GM12878 (cell line): ENCODE measurements at regions not wholly inside any gene's neighbourhood (a gene's known extent, or its start where the extent isn't known, plus 50 kb on each side); places are given as distances from the start of the nearest gene placed in this dataset.

ENCODE experiments used
- ATAC-seq: fragments of 200-7000 bp; cut with Tn5 transposase; 3 replicates; pipeline ENCODE4 v1.9.1; 2020; ENCODE audit warnings: mild to moderate bottlenecking, moderate library complexity
- BruUV-seq: library from RNA; stranded (reverse); fragments of 400-500 nt; replicated peaks from 2 replicates; lab custom pipeline; 2021; lab: Mats Ljungman, UMichigan
- CTCF ChIA-PET: fragments of 300-600 bp; sonication (Branson Sonifier 250); formaldehyde crosslinking; extraction: SDS; loops from one replicate; lab custom pipeline; 2021; ENCODE audit warnings: inconsistent platforms; lab: Yijun Ruan, JAX
- POLR2A ChIA-PET: fragments of 350-600 bp; formaldehyde crosslinking; extraction: SDS; loops from one replicate; lab custom pipeline; 2021; ENCODE audit warnings: inconsistent platforms; lab: Charles Lee
- RAD21 ChIA-PET: fragments of 300-600 bp; sonication (Branson Sonifier 250); formaldehyde crosslinking; loops from one replicate; lab custom pipeline; 2023; ENCODE audit warnings: antibody characterized with exemption; ENCODE audit not compliant: unreplicated experiment; lab: Charles Lee
- SMC1A ChIA-PET: fragments of 300-600 bp; sonication (Branson Sonifier 250); formaldehyde crosslinking; loops from one replicate; lab custom pipeline; 2023; ENCODE audit not compliant: unreplicated experiment, uncharacterized antibody; lab: Charles Lee
- DNase-seq: peaks from one replicate; pipeline ENCODE4 v3.0.0-alpha.2; 2011; ENCODE audit warnings: low read depth, low spot score
- FAIRE-seq: peaks from 3 replicates; lab custom pipeline; 2011; peaks lifted over from hg19 to GRCh38; lab: Jason Lieb, UNC
- H2AFZ ChIP-seq: 2 replicates; pipeline ENCODE4 v1.6.0; 2011; ENCODE audit warnings: low read depth, low read length, control low read depth; ENCODE audit not compliant: control insufficient read depth
- H3K27ac ChIP-seq: 2 replicates; pipeline ENCODE4 v1.5.1; 2011; ENCODE audit warnings: control low read depth; ENCODE audit not compliant: control insufficient read depth, insufficient read depth
- H3K27me3 ChIP-seq, 2 experiments: replicated peaks in 1 of 2; 2 replicates each; pipeline versions ENCODE4 v1.6.0 to v1.6.1; 2011; ENCODE audit warnings: low read length in 1 of 2; ENCODE audit not compliant: control insufficient read depth in 2 of 2, insufficient read depth in 2 of 2
- H3K36me3 ChIP-seq, 2 experiments: 2 replicates each; pipeline ENCODE4 v1.5.1; 2011; ENCODE audit warnings: low read length in 1 of 2; ENCODE audit not compliant: control insufficient read depth in 2 of 2, insufficient read depth in 2 of 2
- H3K4me1 ChIP-seq: 2 replicates; pipeline ENCODE4 v1.6.1; 2011; ENCODE audit warnings: mild to moderate bottlenecking, low read length, moderate library complexity, mixed read lengths; ENCODE audit not compliant: control insufficient read depth, insufficient read depth
- H3K4me2 ChIP-seq: 2 replicates; pipeline ENCODE4 v1.6.0; 2011; ENCODE audit warnings: control low read depth; ENCODE audit not compliant: control insufficient read depth, insufficient read depth
- H3K4me3 ChIP-seq: fragments of 200-600 bp; sonication (generic); 2 replicates; pipeline ENCODE4 v1.5.1; 2016
- H3K79me2 ChIP-seq: 2 replicates; pipeline ENCODE4 v1.6.0; 2011; ENCODE audit warnings: low read length; ENCODE audit not compliant: control insufficient read depth, insufficient read depth
- H3K9ac ChIP-seq: 2 replicates; pipeline ENCODE4 v1.8.0; 2011; ENCODE audit warnings: low read length, control low read depth, mixed read lengths; ENCODE audit not compliant: control insufficient read depth, insufficient read depth
- H3K9me3 ChIP-seq: replicated peaks from 3 replicates; pipeline ENCODE4 v1.5.1; 2011; ENCODE audit warnings: mild to moderate bottlenecking, low read length; ENCODE audit not compliant: control insufficient read depth, insufficient read depth
- H4K20me1 ChIP-seq: 2 replicates; pipeline ENCODE4 v1.6.0; 2011; ENCODE audit not compliant: control insufficient read depth, insufficient read depth
- BHLHE40 ChIP-seq, 2 experiments: fragments of 450-650 bp in 1 of 2; IDR thresholded peaks; 2 replicates each; pipeline ENCODE4 v1.6.1; 2011 to 2017; ENCODE audit warnings: low read depth in 2 of 2, borderline replicate concordance in 1 of 2, improper control_type of control experiment in 1 of 2, low read length in 1 of 2, mild to moderate bottlenecking in 1 of 2
- CHD4 ChIP-seq: fragments of 200-600 bp; sonication (generic); IDR thresholded peaks from 2 replicates; pipeline ENCODE4 v1.6.1; 2016; ENCODE audit warnings: mild to moderate bottlenecking
- CTCF ChIP-seq, 3 experiments: IDR thresholded peaks in 2 of 3; conservative IDR thresholded peaks in 1 of 3; 2 replicates each; pipeline ENCODE4 v1.5.1; 2011; ENCODE audit warnings: low read depth in 3 of 3, low read length in 3 of 3, mild to moderate bottlenecking in 3 of 3, control low read depth in 2 of 3, moderate library complexity in 2 of 3, inconsistent platforms in 1 of 3, mixed read lengths in 1 of 3; ENCODE audit not compliant: control insufficient read depth in 2 of 3, insufficient read depth in 1 of 3; ENCODE audit errors: extremely low read depth in 1 of 3
- E2F8 ChIP-seq: fragments of 450-650 bp; IDR thresholded peaks from 2 replicates; pipeline ENCODE4 v1.6.1; 2018; ENCODE audit warnings: mild to moderate bottlenecking, low read depth, moderate library complexity; ENCODE audit not compliant: partially characterized antibody
- EP300 ChIP-seq, 2 experiments: fragments of 150-350 bp in 1 of 2; IDR thresholded peaks; 2 replicates each; pipeline ENCODE4 v1.6.1; 2011 to 2012; ENCODE audit warnings: low read depth in 2 of 2, low read length in 2 of 2, borderline replicate concordance in 1 of 2, improper control_type of control experiment in 1 of 2, inconsistent platforms in 1 of 2; ENCODE audit not compliant: control insufficient read depth in 1 of 2
- FOXM1 ChIP-seq: IDR thresholded peaks from 2 replicates; pipeline ENCODE4 v1.6.1; 2012; ENCODE audit warnings: low read depth, mild to moderate bottlenecking, inconsistent platforms, low read length, moderate library complexity
- HCFC1 ChIP-seq: fragments of 150-350 bp; IDR thresholded peaks from 2 replicates; pipeline ENCODE4 v1.6.1; 2014; ENCODE audit warnings: low read length
- NFXL1 ChIP-seq: fragments of 450-650 bp; IDR thresholded peaks from 2 replicates; pipeline ENCODE4 v1.6.1; 2017; ENCODE audit warnings: antibody characterized with exemption, mild to moderate bottlenecking, borderline replicate concordance
- NR2C2 ChIP-seq: IDR thresholded peaks from 2 replicates; pipeline ENCODE4 v1.6.1; 2011; ENCODE audit warnings: borderline replicate concordance, low read depth; ENCODE audit not compliant: control insufficient read depth, insufficient read length
- PKNOX1 ChIP-seq: fragments of 450-650 bp; IDR thresholded peaks from 2 replicates; pipeline ENCODE4 v1.6.1; 2016; ENCODE audit warnings: mild to moderate bottlenecking
- REST ChIP-seq: IDR thresholded peaks from 2 replicates; pipeline ENCODE4 v1.6.1; 2012; ENCODE audit warnings: mild to moderate bottlenecking, low read depth, low read length
- WRNIP1 ChIP-seq: IDR thresholded peaks from 2 replicates; pipeline ENCODE4 v1.6.1; 2011; ENCODE audit warnings: low read depth, low read length, improper control_type of control experiment, borderline replicate concordance
- WGBS: methylation state at CpG from one replicate; pipeline ENCODE4 v1.1.6; 2016; ENCODE audit warnings: low lambda C conversion rate; ENCODE audit not compliant: insufficient replicate concordance, insufficient coverage; ENCODE audit errors: missing lambda C conversion rate; 5-methylcytosine and 5-hydroxymethylcytosine counted together
- in situ Hi-C: fragments of 300-500 bp; cut with MboI; formaldehyde crosslinking; loops from 9 replicates; pipeline ENCODE4 v1.14.3; 2018; ENCODE audit warnings: mixed read lengths
- intact Hi-C: fragments of 100-400 bp; cut with micrococcal nuclease; formaldehyde crosslinking; loops from one replicate; pipeline ENCODE4 v1.14.2; 2022; ENCODE audit not compliant: unreplicated experiment
- TF ChIP-seq, protein P1 (sequence below): IDR thresholded peaks from 2 replicates; pipeline ENCODE4 v1.6.1; 2012; ENCODE audit warnings: low read depth, low read length, improper control_type of control experiment

- 50% methylated on average over 2 of the region's 2 CpGs for whole genome bisulfite sequencing
- H3K4me3 ChIP-seq: no peak overlapping the region
- no peaks in the 10 kb centered on the region for H3K4me1 ChIP-seq
- H3K9ac ChIP-seq: no peak overlapping the region
- POLR2A ChIA-PET: no interaction called here
- intact Hi-C loops (no loop called here), in situ Hi-C loops (no loop called here)
- RAD21 ChIA-PET: no interaction called here
- no peaks in the 10 kb centered on the region for H4K20me1 ChIP-seq
- ATAC-seq (no peak), FAIRE-seq (no peak), DNase-seq (no peak)
- no peaks in the 10 kb centered on the region for H3K36me3 ChIP-seq
- BruUV-seq: no TSS peak
- no peak overlapping the region for H3K4me2 ChIP-seq
- H3K27ac ChIP-seq: no peak overlapping the region
- no peak overlapping the region for H2AFZ ChIP-seq
- SMC1A ChIA-PET: interaction anchor here (1.0 kb wide), 1 partner anchor 35 kb away, joined by 3 read pairs; no protein-coding TSS in a partner anchor
- H3K9me3 ChIP-seq: no peaks in the 10 kb centered on the region
- H3K79me2 ChIP-seq: no peaks in the 10 kb centered on the region
- CTCF ChIA-PET: no interaction called here
- peaks cover 0 to 4% of the 10 kb centered on the region in 2 experiments; a peak in 3 of 4 replicates for H3K27me3 ChIP-seq
- no peak for TF ChIP-seq PKNOX1
- no peak for TF ChIP-seq E2F8
- TF ChIP-seq CHD4: no peak
- TF ChIP-seq CTCF (IDR thresholded peaks at IDR 0.05 in 2 of 3, conservative IDR thresholded peaks at IDR 0.05 in 1 of 3; ENCODE audit: control insufficient read depth in 2 of 3, extremely low read depth in 1 of 3, insufficient read depth in 1 of 3, low read depth in 3 of 3, low read length in 3 of 3): no peak
- no peak for TF ChIP-seq EP300 (IDR thresholded peaks at IDR 0.05; ENCODE audit: borderline replicate concordance in 1 of 2, control insufficient read depth in 1 of 2, low read depth in 2 of 2, low read length in 2 of 2)
- TF ChIP-seq NFXL1: no peak
- TF ChIP-seq BHLHE40 (IDR thresholded peaks at IDR 0.05; ENCODE audit: borderline replicate concordance in 1 of 2, low read depth in 2 of 2, low read length in 1 of 2): no peak
- no peak for TF ChIP-seq NR2C2
- TF ChIP-seq REST: no peak
- TF ChIP-seq FOXM1: no peak
- no peak for TF ChIP-seq HCFC1
- no peak for TF ChIP-seq WRNIP1
- TF ChIP-seq, protein P1, sequence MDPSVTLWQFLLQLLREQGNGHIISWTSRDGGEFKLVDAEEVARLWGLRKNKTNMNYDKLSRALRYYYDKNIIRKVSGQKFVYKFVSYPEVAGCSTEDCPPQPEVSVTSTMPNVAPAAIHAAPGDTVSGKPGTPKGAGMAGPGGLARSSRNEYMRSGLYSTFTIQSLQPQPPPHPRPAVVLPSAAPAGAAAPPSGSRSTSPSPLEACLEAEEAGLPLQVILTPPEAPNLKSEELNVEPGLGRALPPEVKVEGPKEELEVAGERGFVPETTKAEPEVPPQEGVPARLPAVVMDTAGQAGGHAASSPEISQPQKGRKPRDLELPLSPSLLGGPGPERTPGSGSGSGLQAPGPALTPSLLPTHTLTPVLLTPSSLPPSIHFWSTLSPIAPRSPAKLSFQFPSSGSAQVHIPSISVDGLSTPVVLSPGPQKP: no peak
Measured at GRCh38 chr13:48178126-48178525, 54.9 kb upstream of the ITM2B start.
